Nephron progenitor cell (in vitro differentiated cells): ENCODE measurements at regions not wholly inside any gene's neighbourhood (a gene's known extent, or its start where the extent isn't known, plus 50 kb on each side); places are given as distances from the start of the nearest gene placed in this dataset.
A peak's percentile ranks its signal among the peaks of the same experiment; 100 is the strongest.
"Not testable (repeated sequence)": the region's sequence is repeated elsewhere in the genome, so short reads cannot be mapped to it uniquely, and the experiment has no call there.

Source experiments
- DNase-seq: peaks from one replicate; pipeline ENCODE4 v3.0.0; 2021
- H3K27ac Mint-ChIP-seq: 2 replicates; pipeline ENCODE4 v1.8.0; 2021; ENCODE audit warnings: mild to moderate bottlenecking, moderate library complexity, mixed read lengths
- H3K27me3 Mint-ChIP-seq: 2 replicates; pipeline ENCODE4 v1.8.0; 2021; ENCODE audit warnings: mild to moderate bottlenecking, low read depth, mixed read lengths; ENCODE audit not compliant: poor library complexity
- H3K36me3 Mint-ChIP-seq: 2 replicates; pipeline ENCODE4 v1.8.0; 2021; ENCODE audit warnings: low read depth, mixed read lengths
- H3K4me1 Mint-ChIP-seq: 2 replicates; pipeline ENCODE4 v1.8.0; 2021; ENCODE audit warnings: mixed read lengths
- H3K4me3 Mint-ChIP-seq: 2 replicates; pipeline ENCODE4 v1.8.0; 2021; ENCODE audit warnings: mild to moderate bottlenecking, moderate library complexity, mixed read lengths
- H3K9me3 Mint-ChIP-seq: 2 replicates; pipeline ENCODE4 v1.8.0; 2021; ENCODE audit warnings: mild to moderate bottlenecking, moderate library complexity, mixed read lengths
- CTCF ChIP-seq: fragments of 200-600 bp; sonication (generic); IDR thresholded peaks from 2 replicates; pipeline ENCODE4 v1.5.0; 2021; ENCODE audit warnings: antibody characterized with exemption

DNA sequence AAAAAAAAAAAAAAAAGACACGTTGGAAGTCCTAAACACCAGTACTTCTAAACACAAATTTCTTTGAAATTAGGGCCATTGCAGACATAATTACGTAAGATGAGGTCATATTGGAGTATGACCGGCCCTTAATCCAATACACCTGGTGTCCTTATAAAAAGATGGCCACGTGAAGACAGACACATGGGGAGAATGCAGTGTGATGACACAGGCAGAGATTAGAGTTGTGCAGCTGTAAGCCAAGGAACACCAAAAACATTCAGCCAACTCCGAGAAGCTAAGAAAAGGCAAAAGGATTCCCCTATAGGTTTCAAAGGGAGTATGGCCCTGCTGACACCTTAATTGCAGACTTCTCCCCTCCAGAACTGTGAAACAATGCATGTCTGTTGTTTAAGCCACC is 379.0 kb upstream of the PDZRN3 start:
- no peaks in the 10 kb centered on the region for H3K9me3 Mint-ChIP-seq
- DNase-seq, result no peak
- H3K27me3 Mint-ChIP-seq, result peaks cover 4% of the 10 kb centered on the region
- H3K36me3 Mint-ChIP-seq, result no peaks in the 10 kb centered on the region
- no peak for TF ChIP-seq CTCF
- H3K4me1 Mint-ChIP-seq, result peaks cover 7% of the 10 kb centered on the region
- peak overlapping the region; percentile 44 for H3K27ac Mint-ChIP-seq
- H3K4me3 Mint-ChIP-seq, result no peak overlapping the region

GRCh38 chr3:74001436-74001835 is 376.7 kb upstream of the PDZRN3 start:
- peaks cover 7% of the 10 kb centered on the region for H3K4me1 Mint-ChIP-seq
- no peak overlapping the region for H3K27ac Mint-ChIP-seq
- H3K9me3 Mint-ChIP-seq, result no peaks in the 10 kb centered on the region
- no peaks in the 10 kb centered on the region for H3K36me3 Mint-ChIP-seq
- TF ChIP-seq CTCF, result no peak
- no peak overlapping the region for H3K4me3 Mint-ChIP-seq
- no peak for DNase-seq
- peaks cover 4% of the 10 kb centered on the region for H3K27me3 Mint-ChIP-seq

DNA sequence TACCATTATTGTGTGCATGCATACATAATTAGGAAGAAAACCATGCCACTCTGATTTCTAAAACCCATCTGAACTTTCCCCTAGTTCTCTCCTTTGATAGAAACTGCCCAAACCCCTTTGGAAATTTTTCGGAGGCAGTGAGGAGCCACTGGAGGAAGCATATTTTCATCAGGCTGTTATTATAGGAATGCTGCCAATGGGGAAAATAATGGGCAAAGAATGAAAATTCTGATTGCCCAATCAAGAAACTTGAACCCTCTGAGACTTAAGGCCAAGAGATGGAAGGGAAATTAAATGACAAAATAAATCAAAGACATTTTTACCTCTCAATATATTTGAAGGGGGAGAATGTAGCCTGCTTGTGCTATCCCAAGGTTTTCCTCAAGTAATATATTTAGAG is 376.0 kb upstream of the PDZRN3 start:
- Mint-ChIP-seq H3K4me3 (no peak overlapping the region), H3K36me3 (no peaks in the 10 kb centered on the region), H3K4me1 (peaks cover 7% of the 10 kb centered on the region), H3K27ac (no peak overlapping the region), H3K27me3 (peaks cover 4% of the 10 kb centered on the region), H3K9me3 (no peaks in the 10 kb centered on the region)
- no peak for DNase-seq
- no peak for TF ChIP-seq CTCF

DNA sequence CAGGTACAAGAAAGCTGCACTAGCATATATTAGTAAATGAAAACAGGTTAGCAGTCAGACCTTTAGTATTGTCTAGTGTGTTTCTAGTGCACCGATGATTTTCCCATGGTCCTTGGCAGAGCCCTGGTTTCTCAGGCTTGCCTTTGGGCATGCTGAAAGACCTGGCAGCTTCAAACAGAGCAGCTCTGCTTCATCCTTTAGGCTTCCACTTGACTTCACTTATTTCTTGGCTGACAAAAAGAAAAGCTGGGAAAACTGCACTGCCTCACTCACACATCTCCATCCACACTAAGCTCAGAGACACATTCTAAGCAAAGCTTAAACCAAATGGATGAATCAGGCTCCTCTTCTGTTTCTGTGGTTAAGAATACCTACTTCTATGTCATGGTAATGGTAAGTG is 374.8 kb upstream of the PDZRN3 start:
- H3K4me3 Mint-ChIP-seq, result no peak overlapping the region
- no peak for TF ChIP-seq CTCF
- no peaks in the 10 kb centered on the region for H3K9me3 Mint-ChIP-seq
- no peak for DNase-seq
- H3K36me3 Mint-ChIP-seq, result no peaks in the 10 kb centered on the region
- peaks cover 4% of the 10 kb centered on the region for H3K27me3 Mint-ChIP-seq
- no peak overlapping the region for H3K27ac Mint-ChIP-seq
- peaks cover 6% of the 10 kb centered on the region for H3K4me1 Mint-ChIP-seq

DNA sequence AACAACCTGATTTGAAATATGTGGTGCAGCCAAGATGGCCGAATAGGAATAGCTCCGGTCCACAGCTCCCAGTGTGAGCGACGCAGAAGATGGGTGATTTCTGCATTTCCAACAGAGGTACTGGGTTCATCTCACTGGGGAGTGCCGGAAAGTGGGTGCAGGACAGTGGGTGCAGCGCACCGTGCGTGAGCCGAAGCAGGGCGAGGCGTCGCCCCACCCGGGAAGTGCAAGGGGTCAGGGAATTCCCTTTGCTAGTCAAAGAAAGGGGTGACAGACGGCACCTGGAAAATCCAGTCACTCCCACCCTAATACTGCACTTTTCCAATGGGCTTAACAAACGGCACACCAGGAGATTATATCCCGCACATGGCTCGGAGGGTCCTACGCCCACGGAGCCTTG is 365.9 kb upstream of the PDZRN3 start:
- peaks cover 52% of the 10 kb centered on the region for H3K9me3 Mint-ChIP-seq
- not testable (repeated sequence) for H3K4me3 Mint-ChIP-seq, H3K27ac Mint-ChIP-seq, DNase-seq, H3K36me3 Mint-ChIP-seq, H3K4me1 Mint-ChIP-seq
- peaks cover 12% of the 10 kb centered on the region for H3K27me3 Mint-ChIP-seq

DNA sequence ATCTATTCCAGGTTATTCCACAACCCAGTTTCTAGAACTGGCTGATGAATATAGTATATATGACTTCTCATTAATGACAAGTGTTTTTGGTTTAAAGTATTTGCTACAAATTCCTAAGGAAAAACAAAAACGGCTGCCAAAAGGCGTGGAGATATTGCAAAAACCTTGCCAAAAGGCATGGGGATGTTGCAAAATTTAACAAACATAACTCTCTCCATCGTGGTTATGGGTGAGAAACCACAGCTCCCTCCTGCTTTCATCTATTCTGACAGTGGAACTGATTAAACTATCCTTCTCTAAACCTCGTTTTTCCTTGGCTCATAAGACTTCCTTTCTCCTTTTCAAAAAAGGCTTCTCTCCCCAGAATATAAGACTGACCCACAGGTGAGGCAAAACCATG is 342.0 kb upstream of the PDZRN3 start:
- Mint-ChIP-seq H3K27ac (no peak overlapping the region), H3K4me1 (no peaks in the 10 kb centered on the region), H3K36me3 (no peaks in the 10 kb centered on the region), H3K9me3 (no peaks in the 10 kb centered on the region), H3K27me3 (peaks cover 12% of the 10 kb centered on the region), H3K4me3 (no peak overlapping the region)
- no peak for DNase-seq
- no peak for TF ChIP-seq CTCF
